C1 segment of cervical spinal cord (tissue), 14 donors: ENCODE measurements at regions not wholly inside any gene's neighbourhood (a gene's known extent, or its start where the extent isn't known, plus 50 kb on each side); places are given as distances from the start of the nearest gene placed in this dataset.
"Not testable (repeated sequence)": the region's sequence is repeated elsewhere in the genome, so short reads cannot be mapped to it uniquely, and the experiment has no call there.

ENCODE experiments used
- DNase-seq, 14 donors: peaks; one replicate each; lab custom pipeline; 2025; lab: John Stamatoyannopoulos, UW

- not testable (repeated sequence) for DNase-seq
Measured at GRCh38 chr3:30327976-30328375, 278.4 kb upstream of the TGFBR2 start.

- not testable (repeated sequence) for DNase-seq
Measured at GRCh38 chr3:30328935-30329334, 277.5 kb upstream of the TGFBR2 start.

GRCh38 chr3:30331519-30331918 lies 274.9 kb upstream of the TGFBR2 start:
- no peak for DNase-seq

DNA sequence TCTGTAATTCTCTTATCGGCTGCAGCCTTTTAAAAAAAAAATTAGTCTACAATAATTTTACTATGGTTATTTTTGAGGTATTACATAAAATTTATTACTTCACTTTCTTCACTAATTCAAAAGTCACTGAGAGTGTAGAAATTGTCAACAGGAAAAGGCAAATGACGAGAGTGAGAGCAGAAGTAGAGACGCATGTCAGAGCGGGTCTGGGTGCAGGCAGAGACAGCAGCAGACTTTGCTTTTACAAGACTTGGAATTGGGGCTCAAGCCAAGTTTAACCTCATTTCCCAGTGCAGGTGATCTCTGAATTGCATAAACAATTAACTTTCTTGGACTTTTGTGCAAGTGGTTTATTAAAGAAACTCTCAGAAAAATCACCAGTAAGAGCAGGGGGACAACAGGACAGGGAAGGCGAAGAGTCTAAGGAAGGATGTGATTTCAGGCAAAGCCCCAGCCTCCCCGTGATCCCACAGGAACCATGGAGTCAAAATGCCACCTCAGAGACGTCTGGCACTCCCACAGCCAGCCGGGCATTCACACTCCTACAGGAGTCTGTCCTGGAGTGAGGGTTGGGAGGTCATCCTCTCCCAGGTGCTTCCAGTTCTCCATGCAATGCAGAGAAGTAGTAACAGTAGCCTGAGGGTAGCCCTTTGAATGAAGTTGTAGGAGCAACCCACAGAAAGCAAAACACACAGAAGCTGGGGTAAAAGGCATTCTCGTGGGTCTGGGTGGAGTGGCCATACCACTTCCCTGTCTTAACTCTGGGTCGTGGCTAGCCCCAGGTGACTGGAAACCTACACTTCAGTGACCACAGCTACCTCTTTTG lies 274.0 kb upstream of the TGFBR2 start:
- DNase-seq, result no peak

- DNase-seq, result no peak
Measured at GRCh38 chr3:30333143-30333542, 273.3 kb upstream of the TGFBR2 start.

- DNase-seq, result no peak
Measured at GRCh38 chr3:30333903-30334302, 272.5 kb upstream of the TGFBR2 start.

DNA sequence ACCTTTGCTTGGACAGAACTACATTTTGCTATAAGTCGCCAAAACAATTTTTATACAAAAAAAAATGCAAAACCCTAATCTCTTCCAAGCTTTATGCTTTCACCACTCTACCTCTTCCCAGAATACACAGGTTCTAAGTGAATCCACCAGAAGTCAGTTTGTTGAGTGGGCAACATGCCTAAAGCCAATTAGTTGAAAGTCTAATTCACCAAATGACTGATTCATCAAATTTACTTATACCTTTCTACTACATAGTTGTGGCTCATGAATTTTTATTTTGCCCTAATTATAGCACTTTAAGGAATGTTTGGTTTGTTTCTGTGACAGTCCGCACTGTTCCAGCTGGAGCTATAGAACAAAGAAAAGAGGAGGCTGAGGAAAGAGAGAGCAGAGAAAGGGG lies 265.9 kb upstream of the TGFBR2 start:
- no peak for DNase-seq

- no peak for DNase-seq
Measured at GRCh38 chr3:30341079-30341478, 265.3 kb upstream of the TGFBR2 start.

DNA sequence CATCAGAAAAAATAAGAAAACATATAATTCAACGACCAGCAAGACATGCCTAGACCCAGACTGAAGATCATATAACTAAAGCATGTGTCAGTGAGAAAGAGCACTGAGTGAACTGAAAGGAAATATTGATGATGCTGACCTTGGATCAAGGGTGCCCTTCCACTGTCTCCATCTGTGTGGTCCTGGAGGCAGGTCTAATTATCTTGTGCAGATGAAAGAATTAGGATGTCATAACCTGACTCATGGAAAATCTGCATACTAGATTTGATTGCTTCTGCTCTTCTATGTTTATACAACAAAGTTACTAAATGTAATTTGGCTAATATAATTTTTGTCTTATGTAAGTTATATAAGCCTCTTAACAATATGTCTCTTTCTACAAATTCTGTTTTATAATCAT lies 264.6 kb upstream of the TGFBR2 start:
- DNase-seq, result no peak

- no peak for DNase-seq
Measured at GRCh38 chr3:30342318-30343060, 263.9 kb upstream of the TGFBR2 start.

- no peak for DNase-seq
Measured at GRCh38 chr3:30343067-30343831, 263.2 kb upstream of the TGFBR2 start.

DNA sequence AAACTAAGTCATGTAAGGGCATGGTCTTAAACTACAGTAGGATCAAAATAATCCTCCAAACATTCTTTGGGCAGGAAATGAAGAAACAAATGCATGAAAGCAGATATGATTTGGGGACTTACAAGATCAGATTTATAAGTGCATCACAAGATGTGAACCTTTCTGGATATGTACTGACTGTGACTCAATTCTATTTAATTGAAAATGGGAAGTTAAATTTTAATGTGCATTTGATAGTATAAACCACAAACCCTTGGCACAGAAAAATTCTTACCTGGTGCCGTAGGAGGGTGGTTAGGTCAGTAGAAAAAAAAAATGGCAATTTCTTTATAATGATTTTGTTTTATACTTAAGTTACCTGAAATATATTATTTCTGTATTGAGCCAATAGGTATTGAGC lies 262.5 kb upstream of the TGFBR2 start:
- no peak for DNase-seq

GRCh38 chr3:30344288-30344687 lies 262.1 kb upstream of the TGFBR2 start:
- no peak for DNase-seq

GRCh38 chr3:30346933-30347320 lies 259.5 kb upstream of the TGFBR2 start:
- DNase-seq, result no peak

GRCh38 chr3:30347679-30348216 lies 258.7 kb upstream of the TGFBR2 start:
- no peak for DNase-seq

- no peak for DNase-seq
Measured at GRCh38 chr3:30349507-30349906, 256.9 kb upstream of the TGFBR2 start.

DNA sequence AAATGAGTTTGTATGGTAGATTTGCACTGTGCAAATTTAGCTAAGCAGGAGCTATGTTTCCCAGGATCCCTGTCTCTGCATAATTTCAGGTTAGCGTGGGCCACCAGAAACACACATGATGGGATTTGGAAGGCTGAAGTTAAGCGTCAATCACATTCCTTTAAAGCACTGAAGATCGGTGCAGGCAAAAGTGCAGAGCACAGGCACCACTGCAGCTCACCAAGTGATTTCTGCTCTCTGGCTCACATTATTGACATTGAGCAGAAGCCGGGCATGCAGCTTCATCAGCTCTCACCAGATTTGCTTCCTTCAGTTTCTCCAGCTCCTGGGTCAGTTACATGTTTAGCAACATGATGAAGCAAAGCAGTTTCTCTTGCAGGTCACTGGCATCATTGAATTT lies 256.4 kb upstream of the TGFBR2 start:
- no peak for DNase-seq

GRCh38 chr3:30350901-30351300 lies 255.5 kb upstream of the TGFBR2 start:
- no peak for DNase-seq

DNA sequence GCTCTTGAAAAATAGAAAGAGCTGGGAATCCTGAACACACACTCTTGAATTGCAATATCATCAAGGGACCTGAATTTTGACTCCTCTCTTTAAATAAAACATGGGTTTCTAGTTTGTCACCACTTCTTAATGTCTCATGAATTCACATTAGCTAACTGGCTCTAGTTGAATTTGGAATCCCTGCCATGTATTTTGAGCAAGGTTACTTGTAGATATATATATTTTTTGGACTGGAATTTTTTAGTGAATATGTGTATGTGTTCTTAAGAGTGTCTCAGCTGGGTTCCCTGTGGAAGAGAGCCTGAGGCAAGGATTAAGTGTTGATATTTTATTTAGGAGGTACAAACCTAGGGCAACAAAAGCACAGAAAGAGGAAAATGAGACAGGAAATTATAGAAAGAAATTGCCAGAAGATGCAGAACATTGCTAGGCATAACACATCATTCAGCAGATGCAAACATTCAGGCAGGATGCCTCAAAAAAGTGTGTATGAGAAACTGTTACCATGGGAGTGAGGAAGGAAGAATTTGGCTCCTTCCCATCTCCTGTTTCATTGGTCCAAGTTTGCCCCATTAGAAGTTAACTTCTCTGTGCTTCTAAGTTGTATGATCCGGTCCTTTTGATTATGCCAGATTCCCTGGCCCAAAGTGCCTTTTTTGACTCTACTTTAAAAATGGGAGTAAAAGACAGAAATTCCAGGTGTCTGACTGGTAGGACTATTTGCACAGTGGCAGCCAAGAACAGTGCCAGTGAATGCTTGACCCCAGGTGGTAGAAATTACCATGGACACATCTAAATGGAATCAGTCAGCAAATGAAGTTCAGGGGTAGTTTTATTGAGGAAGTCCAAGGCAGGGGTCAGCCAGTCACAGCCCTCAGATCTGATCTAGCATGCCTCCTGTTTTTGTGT lies 253.7 kb upstream of the TGFBR2 start:
- DNase-seq, result no peak

DNA sequence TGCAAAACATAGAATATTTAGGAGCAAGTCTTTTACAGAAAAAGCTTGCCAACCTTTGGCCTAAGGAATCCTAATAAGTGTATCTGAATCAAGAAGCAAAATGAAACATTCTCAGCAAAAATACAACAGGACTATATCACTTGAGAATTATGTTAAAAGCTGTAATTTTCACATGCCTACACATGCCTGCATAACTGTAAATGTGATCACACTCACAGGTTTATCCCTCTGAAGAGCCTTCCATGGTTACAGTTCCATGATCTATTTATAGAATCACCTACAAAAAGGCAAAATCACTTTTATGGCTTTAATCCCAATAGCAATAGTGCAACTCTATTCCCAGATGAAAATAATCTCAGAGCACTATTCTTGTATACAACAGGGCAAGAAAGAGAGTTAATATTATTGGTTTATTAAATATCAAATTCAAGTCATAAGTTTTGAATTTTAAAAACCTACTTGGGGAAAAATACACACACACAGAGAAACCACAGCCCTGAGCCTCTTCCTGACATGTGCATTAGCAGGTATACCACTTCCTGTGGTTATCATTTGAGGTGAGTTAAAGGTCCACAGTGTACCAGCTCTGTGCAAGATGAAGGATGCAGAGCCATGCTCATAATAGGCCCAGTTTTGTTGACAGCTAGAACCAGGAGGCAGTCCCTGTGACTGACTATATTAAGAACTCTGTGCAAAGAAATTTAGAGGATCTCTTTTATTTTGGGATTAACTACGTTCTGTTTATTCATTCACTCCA lies 252.5 kb upstream of the TGFBR2 start:
- DNase-seq, result no peak
